ENCODE measurements at regions not wholly inside any gene's neighbourhood (a gene's known extent, or its start where the extent isn't known, plus 50 kb on each side); places are given as distances from the start of the nearest gene placed in this dataset.

DNA sequence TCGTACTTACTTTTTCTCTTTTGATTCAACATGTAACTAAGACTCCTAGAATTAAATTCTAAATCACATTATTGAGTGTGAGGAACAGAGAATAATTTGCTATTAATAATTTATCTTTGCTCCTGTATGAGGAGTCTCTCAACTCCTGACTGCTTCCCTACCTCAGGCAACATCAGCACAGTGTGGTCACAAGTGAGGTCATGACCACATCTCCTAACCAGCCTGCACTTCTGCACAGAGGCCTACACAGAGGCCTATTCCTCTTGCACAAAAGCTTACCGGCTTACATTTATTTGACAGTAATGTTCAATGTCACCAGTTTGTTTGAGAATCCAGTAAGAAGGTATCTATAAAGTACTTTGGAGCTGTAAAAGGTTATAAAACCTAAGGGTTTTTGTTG, 637.4 kb upstream of the MARCKS start:
- Histone ChIP-seq H3K4me3 (replicated peaks in 1 of 3; ENCODE audit: insufficient read depth in 1 of 3, low read depth in 1 of 3, low read length in 3 of 3) (no peak overlapping the region), H3K9ac (replicated peaks; ENCODE audit: extremely low read depth, insufficient read depth, low read length) (no peak overlapping the region), H3K4me1 (ENCODE audit: control insufficient read depth, extremely low read depth, insufficient read depth, low read length) (no peaks in the 10 kb centered on the region), H3K9me3 (replicated peaks; ENCODE audit: control insufficient read depth, insufficient read depth, low read length) (no peaks in the 10 kb centered on the region), H3K27me3 (ENCODE audit: control insufficient read depth in 2 of 2, insufficient read depth in 2 of 2, low read length in 2 of 2) (no peaks in the 10 kb centered on the region), H3K4me2 (ENCODE audit: insufficient read depth, low read length) (no peak overlapping the region), H3K27ac (ENCODE audit: insufficient read depth, low read depth, low read length) (no peak overlapping the region), H2AFZ (ENCODE audit: low read depth, low read length) (no peak overlapping the region), H3K36me3 (ENCODE audit: control insufficient read depth in 2 of 2, extremely low read depth in 1 of 2, insufficient read depth in 2 of 2, low read length in 2 of 2) (no peaks in the 10 kb centered on the region), H4K20me1 (replicated peaks; ENCODE audit: control insufficient read depth, extremely low read depth, insufficient read depth, low read length) (no peaks in the 10 kb centered on the region), H3K9me1 (replicated peaks; ENCODE audit: control insufficient read depth, extremely low read depth, insufficient read depth, low read length) (no peaks in the 10 kb centered on the region), H3K79me2 (ENCODE audit: control insufficient read depth, insufficient read depth, low read length) (no peaks in the 10 kb centered on the region)
- DNase-seq (ENCODE audit: low read depth, low spot score) (no peak), FAIRE-seq (no peak)
- POLR2A ChIA-PET, result no interaction called here
- no TSS peak for BruUV-seq (replicated peaks)
- CTCF ChIA-PET, result no interaction called here
- intact Hi-C loops (cut with micrococcal nuclease) (no loop called here), dilution Hi-C loops (cut with MboI; ENCODE audit: extremely low pct_ligation_motif_present, low sequenced_read_pairs) (no loop called here)
- TF ChIP-seq, protein P1, sequence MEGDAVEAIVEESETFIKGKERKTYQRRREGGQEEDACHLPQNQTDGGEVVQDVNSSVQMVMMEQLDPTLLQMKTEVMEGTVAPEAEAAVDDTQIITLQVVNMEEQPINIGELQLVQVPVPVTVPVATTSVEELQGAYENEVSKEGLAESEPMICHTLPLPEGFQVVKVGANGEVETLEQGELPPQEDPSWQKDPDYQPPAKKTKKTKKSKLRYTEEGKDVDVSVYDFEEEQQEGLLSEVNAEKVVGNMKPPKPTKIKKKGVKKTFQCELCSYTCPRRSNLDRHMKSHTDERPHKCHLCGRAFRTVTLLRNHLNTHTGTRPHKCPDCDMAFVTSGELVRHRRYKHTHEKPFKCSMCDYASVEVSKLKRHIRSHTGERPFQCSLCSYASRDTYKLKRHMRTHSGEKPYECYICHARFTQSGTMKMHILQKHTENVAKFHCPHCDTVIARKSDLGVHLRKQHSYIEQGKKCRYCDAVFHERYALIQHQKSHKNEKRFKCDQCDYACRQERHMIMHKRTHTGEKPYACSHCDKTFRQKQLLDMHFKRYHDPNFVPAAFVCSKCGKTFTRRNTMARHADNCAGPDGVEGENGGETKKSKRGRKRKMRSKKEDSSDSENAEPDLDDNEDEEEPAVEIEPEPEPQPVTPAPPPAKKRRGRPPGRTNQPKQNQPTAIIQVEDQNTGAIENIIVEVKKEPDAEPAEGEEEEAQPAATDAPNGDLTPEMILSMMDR (IDR thresholded peaks at IDR 0.05; ENCODE audit: extremely low read depth in 1 of 2, insufficient read depth in 1 of 2, low read depth in 1 of 2, low read length in 2 of 2), result no peak
- no peak for TF ChIP-seq MYC (IDR thresholded peaks at IDR 0.05; ENCODE audit: low read depth, low read length)
- TF ChIP-seq GATA2 (IDR thresholded peaks at IDR 0.05; ENCODE audit: insufficient read depth, insufficient read length, low read depth, low read length), result no peak

- Histone ChIP-seq H3K79me2 (ENCODE audit: control insufficient read depth, insufficient read depth, low read length) (no peaks in the 10 kb centered on the region), H3K9ac (replicated peaks; ENCODE audit: extremely low read depth, insufficient read depth, low read length) (no peak overlapping the region), H3K4me1 (ENCODE audit: control insufficient read depth, extremely low read depth, insufficient read depth, low read length) (no peaks in the 10 kb centered on the region), H3K9me1 (replicated peaks; ENCODE audit: control insufficient read depth, extremely low read depth, insufficient read depth, low read length) (no peaks in the 10 kb centered on the region), H3K4me3 (replicated peaks in 1 of 3; ENCODE audit: insufficient read depth in 1 of 3, low read depth in 1 of 3, low read length in 3 of 3) (no peak overlapping the region), H3K9me3 (replicated peaks; ENCODE audit: control insufficient read depth, insufficient read depth, low read length) (no peaks in the 10 kb centered on the region), H3K27me3 (ENCODE audit: control insufficient read depth in 2 of 2, insufficient read depth in 2 of 2, low read length in 2 of 2) (no peaks in the 10 kb centered on the region), H3K27ac (ENCODE audit: insufficient read depth, low read depth, low read length) (no peak overlapping the region), H3K4me2 (ENCODE audit: insufficient read depth, low read length) (no peak overlapping the region), H4K20me1 (replicated peaks; ENCODE audit: control insufficient read depth, extremely low read depth, insufficient read depth, low read length) (no peaks in the 10 kb centered on the region), H3K36me3 (ENCODE audit: control insufficient read depth in 2 of 2, extremely low read depth in 1 of 2, insufficient read depth in 2 of 2, low read length in 2 of 2) (no peaks in the 10 kb centered on the region), H2AFZ (ENCODE audit: low read depth, low read length) (no peak overlapping the region)
- dilution Hi-C loops (cut with MboI; ENCODE audit: extremely low pct_ligation_motif_present, low sequenced_read_pairs) (no loop called here), intact Hi-C loops (cut with micrococcal nuclease) (no loop called here)
- DNase-seq (ENCODE audit: low read depth, low spot score) (no peak), FAIRE-seq (no peak)
- no TSS peak for BruUV-seq (replicated peaks)
- TF ChIP-seq, protein P2, sequence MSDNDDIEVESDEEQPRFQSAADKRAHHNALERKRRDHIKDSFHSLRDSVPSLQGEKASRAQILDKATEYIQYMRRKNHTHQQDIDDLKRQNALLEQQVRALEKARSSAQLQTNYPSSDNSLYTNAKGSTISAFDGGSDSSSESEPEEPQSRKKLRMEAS (IDR thresholded peaks at IDR 0.05; ENCODE audit: insufficient read depth, insufficient read length), result no peak
- TF ChIP-seq GATA2 (IDR thresholded peaks at IDR 0.05; ENCODE audit: insufficient read depth, insufficient read length, low read depth, low read length) (no peak), POLR2A (IDR thresholded peaks at IDR 0.05; ENCODE audit: low read depth, low read length) (no peak), MYC (IDR thresholded peaks at IDR 0.05; ENCODE audit: low read depth, low read length) (no peak), JUN (IDR thresholded peaks at IDR 0.05; ENCODE audit: borderline replicate concordance, insufficient read depth, insufficient read length, low read depth) (no peak), POLR2AphosphoS5 (IDR thresholded peaks at IDR 0.05; ENCODE audit: insufficient read depth, low read depth, low read length) (no peak), FOS (IDR thresholded peaks at IDR 0.05; ENCODE audit: borderline replicate concordance, insufficient read depth, low read length) (no peak), EZH2 (IDR thresholded peaks at IDR 0.05; ENCODE audit: borderline replicate concordance, low read depth, low read length, severe bottlenecking) (no peak)
- TF ChIP-seq, protein P1 (IDR thresholded peaks at IDR 0.05; ENCODE audit: extremely low read depth in 1 of 2, insufficient read depth in 1 of 2, low read depth in 1 of 2, low read length in 2 of 2), result no peak
- ChIA-PET CTCF (no interaction called here), POLR2A (no interaction called here)
Observed at GRCh38 chr6:113220832-113221231, 636.3 kb upstream of the MARCKS start.

All from endothelial cell of umbilical vein (primary cell).